HepG2 (cell line): ENCODE measurements at regions not wholly inside any gene's neighbourhood (a gene's known extent, or its start where the extent isn't known, plus 50 kb on each side); places are given as distances from the start of the nearest gene placed in this dataset.

ENCODE experiments used
- CREB1 ChIP-seq, 2 experiments: fragments of 450-650 bp in 1 of 2; IDR thresholded peaks; 2 replicates each; pipeline ENCODE4 v1.6.1; 2016 to 2017; ENCODE audit warnings: control low read depth in 1 of 2, mild to moderate bottlenecking in 1 of 2, missing compliant biosample characterization in 1 of 2, missing genetic modification characterization in 1 of 2
- FLYWCH1 ChIP-seq: sonication (generic); formaldehyde crosslinking; IDR thresholded peaks from 2 replicates; pipeline ENCODE4 v1.8.1; 2023; ENCODE audit warnings: mild to moderate bottlenecking, missing genetic modification reagents
- FOXK1 ChIP-seq: sonication (generic); formaldehyde crosslinking; IDR thresholded peaks from 2 replicates; pipeline ENCODE4 v1.4.0; 2020; ENCODE audit warnings: low read depth, missing genetic modification reagents, borderline replicate concordance
- GPN1 ChIP-seq: sonication (generic); formaldehyde crosslinking; IDR thresholded peaks from 2 replicates; pipeline ENCODE4 v1.5.1; 2020; ENCODE audit warnings: missing genetic modification reagents, borderline replicate concordance
- KDM5A ChIP-seq: fragments of 200-600 bp; sonication (generic); IDR thresholded peaks from 2 replicates; pipeline ENCODE4 v1.7.0; 2018; ENCODE audit warnings: antibody characterized with exemption, mild to moderate bottlenecking, low read length, borderline replicate concordance
- KLF12 ChIP-seq: sonication (generic); formaldehyde crosslinking; IDR thresholded peaks from 2 replicates; pipeline ENCODE4 v1.4.0; 2020; ENCODE audit warnings: missing genetic modification reagents, borderline replicate concordance
- NFKBIZ ChIP-seq: IDR thresholded peaks from 2 replicates; pipeline ENCODE4 v1.6.1; 2018; ENCODE audit warnings: missing genetic modification reagents, missing compliant biosample characterization
- SALL2 ChIP-seq: sonication (generic); formaldehyde crosslinking; IDR thresholded peaks from 2 replicates; pipeline ENCODE4 v1.8.1; 2023; ENCODE audit warnings: mild to moderate bottlenecking, missing genetic modification reagents, inconsistent platforms
- SMAD3 ChIP-seq: sonication (generic); formaldehyde crosslinking; IDR thresholded peaks from 2 replicates; pipeline ENCODE4 v1.4.0; 2020; ENCODE audit warnings: missing genetic modification reagents
- SRSF9 ChIP-seq: fragments of 200-400 bp; formaldehyde crosslinking; IDR thresholded peaks from 2 replicates; pipeline ENCODE4 v1.6.1; 2018; ENCODE audit warnings: borderline replicate concordance, mild to moderate bottlenecking, low read depth, low read length; ENCODE audit not compliant: insufficient read depth, poor library complexity, severe bottlenecking
- ZNF354B ChIP-seq: sonication (generic); formaldehyde crosslinking; IDR thresholded peaks from 2 replicates; pipeline ENCODE4 v1.8.0; 2022; ENCODE audit warnings: mild to moderate bottlenecking, missing genetic modification reagents
- ZNF543 ChIP-seq: sonication (generic); formaldehyde crosslinking; IDR thresholded peaks from 2 replicates; pipeline ENCODE4 v1.4.0; 2020; ENCODE audit warnings: mild to moderate bottlenecking, missing genetic modification reagents
- ZNF652 ChIP-seq: IDR thresholded peaks from 2 replicates; pipeline ENCODE4 v1.6.1; 2016; ENCODE audit warnings: low read depth, borderline replicate concordance
- ZSCAN31 ChIP-seq: sonication (generic); formaldehyde crosslinking; IDR thresholded peaks from 2 replicates; pipeline ENCODE4 v1.5.0; 2020; ENCODE audit warnings: low read depth, mild to moderate bottlenecking, missing genetic modification reagents
- TF ChIP-seq, protein P1 (sequence below): sonication (generic); formaldehyde crosslinking; IDR thresholded peaks from 2 replicates; pipeline ENCODE4 v1.8.0; 2022; ENCODE audit warnings: mild to moderate bottlenecking, missing genetic modification reagents, borderline replicate concordance
- TF ChIP-seq, protein P2 (sequence below): sonication (generic); formaldehyde crosslinking; IDR thresholded peaks from 2 replicates; pipeline ENCODE4 v1.4.0; 2020; ENCODE audit warnings: missing genetic modification reagents
- TF ChIP-seq, protein P3 (sequence below): IDR thresholded peaks from 2 replicates; pipeline ENCODE4 v1.6.1; 2016; ENCODE audit warnings: low read depth, missing genetic modification reagents, missing compliant biosample characterization
- TF ChIP-seq, protein P4 (sequence below): sonication (generic); formaldehyde crosslinking; IDR thresholded peaks from 2 replicates; pipeline ENCODE4 v1.4.0; 2020; ENCODE audit warnings: missing genetic modification reagents

DNA sequence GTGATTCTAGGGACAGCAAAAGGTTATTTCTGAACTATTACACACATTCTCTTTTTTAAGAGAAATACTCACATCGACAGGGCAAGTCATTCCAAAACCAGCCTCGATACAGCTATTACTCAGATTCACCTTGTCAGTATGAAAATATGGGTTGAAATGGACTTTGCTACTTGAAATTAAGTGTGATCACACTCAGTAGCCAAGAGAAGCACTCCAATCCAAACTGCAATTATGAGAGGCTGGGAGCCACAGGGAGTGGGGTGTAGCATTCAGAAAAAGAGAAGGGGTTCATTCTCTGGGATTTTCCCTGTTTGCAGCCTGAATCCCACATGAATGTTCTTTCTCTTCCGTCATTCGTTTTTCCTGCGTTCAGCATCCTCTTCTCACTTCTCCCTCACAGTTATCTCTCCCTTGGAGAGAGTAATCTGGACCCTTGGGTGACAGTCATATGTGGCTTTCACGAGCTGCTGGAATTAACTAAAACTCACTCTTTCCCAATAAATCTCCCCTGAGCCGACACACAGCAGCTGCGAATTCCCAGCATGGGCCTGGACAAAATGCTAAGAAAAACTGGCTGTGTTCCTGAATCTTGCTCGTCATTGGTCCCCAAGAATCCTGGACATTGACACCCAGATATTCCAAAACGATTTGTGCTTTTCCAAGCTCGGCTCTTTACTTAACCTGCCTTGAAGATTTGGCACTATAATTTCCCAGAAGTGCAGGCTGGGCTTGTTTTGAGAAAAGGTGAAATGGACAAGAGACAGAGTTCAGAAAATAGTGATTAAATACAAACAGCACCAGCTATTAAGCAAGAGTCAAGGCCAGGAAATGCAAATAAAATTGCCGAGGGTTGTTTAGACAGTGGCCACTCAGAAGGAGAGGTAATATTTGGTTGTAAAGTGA lies 199.5 kb upstream of the PLEKHG7 start (continued):
- TF ChIP-seq SRSF9 (no peak), FLYWCH1 (no peak), ZNF354B (CRISPR knock-in tag) (no peak), CREB1 (IDR thresholded peaks at IDR 0.05) (no peak), CREB1 (CRISPR knock-in tag; IDR thresholded peaks at IDR 0.05) (peak; percentile 48; the same call in 1 of the 2 replicates), KDM5A (no peak), NFKBIZ (CRISPR knock-in tag) (no peak), SMAD3 (peak; percentile 68; the same call in 1 of the 2 replicates), KLF12 (CRISPR knock-in tag) (0 out of 2 replicates have a peak, but pooled peaks have one; percentile 15), FOXK1 (CRISPR knock-in tag) (peak; percentile 31; the same call in 1 of the 2 replicates), SALL2 (no peak), ZNF543 (no peak), ZSCAN31 (CRISPR knock-in tag) (0 out of 2 replicates have a peak, but pooled peaks have one; percentile 37), GPN1 (CRISPR knock-in tag) (no peak), ZNF652 (no peak)
- TF ChIP-seq, protein P1, sequence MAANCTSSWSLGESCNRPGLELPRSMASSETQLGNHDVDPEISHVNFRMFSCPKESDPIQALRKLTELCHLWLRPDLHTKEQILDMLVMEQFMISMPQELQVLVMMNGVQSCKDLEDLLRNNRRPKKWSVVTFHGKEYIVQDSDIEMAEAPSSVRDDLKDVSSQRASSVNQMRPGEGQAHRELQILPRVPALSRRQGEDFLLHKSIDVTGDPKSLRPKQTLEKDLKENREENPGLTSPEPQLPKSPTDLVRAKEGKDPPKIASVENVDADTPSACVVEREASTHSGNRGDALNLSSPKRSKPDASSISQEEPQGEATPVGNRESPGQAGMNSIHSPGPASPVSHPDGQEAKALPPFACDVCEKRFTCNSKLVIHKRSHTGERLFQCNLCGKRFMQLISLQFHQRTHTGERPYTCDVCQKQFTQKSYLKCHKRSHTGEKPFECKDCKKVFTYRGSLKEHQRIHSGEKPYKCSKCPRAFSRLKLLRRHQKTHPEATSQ (CRISPR knock-in tag) = no peak
- TF ChIP-seq, protein P2, sequence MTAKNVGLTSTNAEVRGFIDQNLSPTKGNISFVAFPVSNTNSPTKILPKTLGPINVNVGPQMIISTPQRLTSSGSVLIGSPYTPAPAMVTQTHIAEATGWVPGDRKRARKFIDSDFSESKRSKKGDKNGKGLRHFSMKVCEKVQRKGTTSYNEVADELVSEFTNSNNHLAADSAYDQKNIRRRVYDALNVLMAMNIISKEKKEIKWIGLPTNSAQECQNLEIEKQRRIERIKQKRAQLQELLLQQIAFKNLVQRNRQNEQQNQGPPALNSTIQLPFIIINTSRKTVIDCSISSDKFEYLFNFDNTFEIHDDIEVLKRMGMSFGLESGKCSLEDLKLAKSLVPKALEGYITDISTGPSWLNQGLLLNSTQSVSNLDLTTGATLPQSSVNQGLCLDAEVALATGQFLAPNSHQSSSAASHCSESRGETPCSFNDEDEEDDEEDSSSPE = no peak
- TF ChIP-seq, protein P3, sequence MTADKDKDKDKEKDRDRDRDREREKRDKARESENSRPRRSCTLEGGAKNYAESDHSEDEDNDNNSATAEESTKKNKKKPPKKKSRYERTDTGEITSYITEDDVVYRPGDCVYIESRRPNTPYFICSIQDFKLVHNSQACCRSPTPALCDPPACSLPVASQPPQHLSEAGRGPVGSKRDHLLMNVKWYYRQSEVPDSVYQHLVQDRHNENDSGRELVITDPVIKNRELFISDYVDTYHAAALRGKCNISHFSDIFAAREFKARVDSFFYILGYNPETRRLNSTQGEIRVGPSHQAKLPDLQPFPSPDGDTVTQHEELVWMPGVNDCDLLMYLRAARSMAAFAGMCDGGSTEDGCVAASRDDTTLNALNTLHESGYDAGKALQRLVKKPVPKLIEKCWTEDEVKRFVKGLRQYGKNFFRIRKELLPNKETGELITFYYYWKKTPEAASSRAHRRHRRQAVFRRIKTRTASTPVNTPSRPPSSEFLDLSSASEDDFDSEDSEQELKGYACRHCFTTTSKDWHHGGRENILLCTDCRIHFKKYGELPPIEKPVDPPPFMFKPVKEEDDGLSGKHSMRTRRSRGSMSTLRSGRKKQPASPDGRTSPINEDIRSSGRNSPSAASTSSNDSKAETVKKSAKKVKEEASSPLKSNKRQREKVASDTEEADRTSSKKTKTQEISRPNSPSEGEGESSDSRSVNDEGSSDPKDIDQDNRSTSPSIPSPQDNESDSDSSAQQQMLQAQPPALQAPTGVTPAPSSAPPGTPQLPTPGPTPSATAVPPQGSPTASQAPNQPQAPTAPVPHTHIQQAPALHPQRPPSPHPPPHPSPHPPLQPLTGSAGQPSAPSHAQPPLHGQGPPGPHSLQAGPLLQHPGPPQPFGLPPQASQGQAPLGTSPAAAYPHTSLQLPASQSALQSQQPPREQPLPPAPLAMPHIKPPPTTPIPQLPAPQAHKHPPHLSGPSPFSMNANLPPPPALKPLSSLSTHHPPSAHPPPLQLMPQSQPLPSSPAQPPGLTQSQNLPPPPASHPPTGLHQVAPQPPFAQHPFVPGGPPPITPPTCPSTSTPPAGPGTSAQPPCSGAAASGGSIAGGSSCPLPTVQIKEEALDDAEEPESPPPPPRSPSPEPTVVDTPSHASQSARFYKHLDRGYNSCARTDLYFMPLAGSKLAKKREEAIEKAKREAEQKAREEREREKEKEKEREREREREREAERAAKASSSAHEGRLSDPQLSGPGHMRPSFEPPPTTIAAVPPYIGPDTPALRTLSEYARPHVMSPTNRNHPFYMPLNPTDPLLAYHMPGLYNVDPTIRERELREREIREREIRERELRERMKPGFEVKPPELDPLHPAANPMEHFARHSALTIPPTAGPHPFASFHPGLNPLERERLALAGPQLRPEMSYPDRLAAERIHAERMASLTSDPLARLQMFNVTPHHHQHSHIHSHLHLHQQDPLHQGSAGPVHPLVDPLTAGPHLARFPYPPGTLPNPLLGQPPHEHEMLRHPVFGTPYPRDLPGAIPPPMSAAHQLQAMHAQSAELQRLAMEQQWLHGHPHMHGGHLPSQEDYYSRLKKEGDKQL (CRISPR knock-in tag) = peak; percentile 55
- TF ChIP-seq, protein P4, sequence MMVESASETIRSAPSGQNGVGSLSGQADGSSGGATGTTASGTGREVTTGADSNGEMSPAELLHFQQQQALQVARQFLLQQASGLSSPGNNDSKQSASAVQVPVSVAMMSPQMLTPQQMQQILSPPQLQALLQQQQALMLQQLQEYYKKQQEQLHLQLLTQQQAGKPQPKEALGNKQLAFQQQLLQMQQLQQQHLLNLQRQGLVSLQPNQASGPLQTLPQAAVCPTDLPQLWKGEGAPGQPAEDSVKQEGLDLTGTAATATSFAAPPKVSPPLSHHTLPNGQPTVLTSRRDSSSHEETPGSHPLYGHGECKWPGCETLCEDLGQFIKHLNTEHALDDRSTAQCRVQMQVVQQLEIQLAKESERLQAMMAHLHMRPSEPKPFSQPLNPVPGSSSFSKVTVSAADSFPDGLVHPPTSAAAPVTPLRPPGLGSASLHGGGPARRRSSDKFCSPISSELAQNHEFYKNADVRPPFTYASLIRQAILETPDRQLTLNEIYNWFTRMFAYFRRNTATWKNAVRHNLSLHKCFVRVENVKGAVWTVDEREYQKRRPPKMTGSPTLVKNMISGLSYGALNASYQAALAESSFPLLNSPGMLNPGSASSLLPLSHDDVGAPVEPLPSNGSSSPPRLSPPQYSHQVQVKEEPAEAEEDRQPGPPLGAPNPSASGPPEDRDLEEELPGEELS (CRISPR knock-in tag) = peak; percentile 71
